Gastroesophageal sphincter (tissue), 4 donors: ENCODE measurements at regions not wholly inside any gene's neighbourhood (a gene's known extent, or its start where the extent isn't known, plus 50 kb on each side); places are given as distances from the start of the nearest gene placed in this dataset.

Experiments
- ATAC-seq: fragments of 150-250 bp; one replicate; pipeline ENCODE4 v1.9.1; 2016; ENCODE audit warnings: mild to moderate bottlenecking, moderate library complexity
- H3K27ac ChIP-seq, 4 donors: fragments of 200-600 bp; sonication (generic) in 3 of 4; 1 replicate in 3 of 4; 2 replicates in 1 of 4; pipeline ENCODE4 v1.5.1; 2016 to 2019
- H3K27me3 ChIP-seq: fragments of 200-600 bp; sonication (generic); one replicate; pipeline ENCODE4 v1.5.1; 2019
- H3K36me3 ChIP-seq, 2 donors: fragments of 200-600 bp; sonication (generic); one replicate each; pipeline ENCODE4 v1.5.1; 2019; ENCODE audit warnings: control low read depth in 1 of 2
- H3K4me1 ChIP-seq, 3 donors: fragments of 200-600 bp; sonication (generic); 1 replicate in 2 of 3; 2 replicates in 1 of 3; pipeline ENCODE4 v1.5.1; 2016 to 2019; ENCODE audit warnings: control low read depth in 2 of 3
- H3K4me3 ChIP-seq, 2 donors: fragments of 200-600 bp; sonication (generic); one replicate each; pipeline ENCODE4 v1.5.1; 2019; ENCODE audit warnings: mild to moderate bottlenecking in 1 of 2, moderate library complexity in 1 of 2
- H3K9me3 ChIP-seq, 3 donors: fragments of 200-600 bp; sonication (generic); one replicate each; pipeline ENCODE4 v1.5.1; 2017 to 2019; ENCODE audit warnings: control low read depth in 2 of 3
- CTCF ChIP-seq, 4 experiments: fragments of 200-600 bp in 2 of 4; fragments of 450-650 bp in 2 of 4; sonication (generic) in 1 of 4; IDR thresholded peaks; one replicate each; pipeline ENCODE4 v1.5.1; 2017 to 2019; ENCODE audit warnings: antibody characterized with exemption in 4 of 4, mild to moderate bottlenecking in 2 of 4, moderate library complexity in 2 of 4
- EP300 ChIP-seq: sonication (generic); formaldehyde crosslinking; IDR thresholded peaks from one replicate; pipeline ENCODE4 v1.6.1; 2017; ENCODE audit warnings: antibody characterized with exemption, mild to moderate bottlenecking
- POLR2A ChIP-seq, 2 donors: fragments of 450-650 bp; IDR thresholded peaks; one replicate each; pipeline ENCODE4 v1.6.1; 2017; ENCODE audit warnings: antibody characterized with exemption in 2 of 2, mild to moderate bottlenecking in 2 of 2, moderate library complexity in 1 of 2
- POLR2AphosphoS5 ChIP-seq: sonication (generic); formaldehyde crosslinking; IDR thresholded peaks from one replicate; pipeline ENCODE4 v1.6.1; 2017; ENCODE audit warnings: antibody characterized with exemption
- WGBS, 2 donors: methylation state at CpG; one replicate each; pipeline ENCODE4 v1.1.5; 2018; ENCODE audit warnings: low coverage in 1 of 2; 5-methylcytosine and 5-hydroxymethylcytosine counted together

- no peak overlapping the region for H3K4me3 ChIP-seq
- H3K27me3 ChIP-seq: peaks cover 9% of the 10 kb centered on the region
- TF ChIP-seq POLR2A (IDR thresholded peaks at IDR 0.05) (no peak), EP300 (no peak), CTCF (IDR thresholded peaks at IDR 0.05) (no peak), POLR2AphosphoS5 (no peak)
- no peak for ATAC-seq
- H3K4me1 ChIP-seq: peaks cover 0 to 29% (median 9%) of the 10 kb centered on the region in 3 donors
- peak overlapping the region in 3 of 4 donors; percentile 50 to 60 (median 59) for H3K27ac ChIP-seq
- no peaks in the 10 kb centered on the region for H3K36me3 ChIP-seq
- WGBS, 2 donors: 83 to 88% methylated on average over 1 to 5 of the region's 6 CpGs
- no peaks in the 10 kb centered on the region for H3K9me3 ChIP-seq
Measured at GRCh38 chr2:200740907-200741306, 70.8 kb upstream of the BZW1 start.

GRCh38 chr2:200741468-200742202 is 70.1 kb upstream of the BZW1 start:
- ATAC-seq: no peak
- Histone ChIP-seq H3K9me3 (no peaks in the 10 kb centered on the region), H3K4me1 (peaks cover 0 to 29% (median 9%) of the 10 kb centered on the region in 3 donors), H3K27me3 (peaks cover 6% of the 10 kb centered on the region), H3K36me3 (no peaks in the 10 kb centered on the region), H3K27ac (peak overlapping the region in 3 of 4 donors; percentile 50 to 60 (median 59)), H3K4me3 (no peak overlapping the region)
- TF ChIP-seq POLR2AphosphoS5 (no peak), POLR2A (IDR thresholded peaks at IDR 0.05) (no peak), EP300 (no peak), CTCF (IDR thresholded peaks at IDR 0.05) (no peak)
- WGBS, 2 donors: 55 to 68% methylated on average over 3 to 4 of the region's 8 CpGs

- Histone ChIP-seq H3K4me1 (peaks cover 0 to 29% (median 9%) of the 10 kb centered on the region in 3 donors), H3K4me3 (no peak overlapping the region), H3K27me3 (no peaks in the 10 kb centered on the region), H3K27ac (peak overlapping the region in 3 of 4 donors; percentile 50 to 60 (median 59)), H3K36me3 (no peaks in the 10 kb centered on the region), H3K9me3 (no peaks in the 10 kb centered on the region)
- ATAC-seq: peak; percentile 92
- 19% methylated on average over 3 of the region's 5 CpGs; no CpG with 5 or more reads in 1 of the 2 donors for WGBS, 2 donors
- TF ChIP-seq POLR2A (IDR thresholded peaks at IDR 0.05) (no peak), CTCF (IDR thresholded peaks at IDR 0.05) (no peak)
Measured at GRCh38 chr2:200742426-200742825, 69.3 kb upstream of the BZW1 start.

- ATAC-seq: no peak
- peaks cover 0 to 29% (median 9%) of the 10 kb centered on the region in 3 donors for H3K4me1 ChIP-seq
Measured at GRCh38 chr2:200743042-200743676, 68.6 kb upstream of the BZW1 start.

More at GRCh38 chr2:200743042-200743676, 68.6 kb upstream of the BZW1 start:
- Histone ChIP-seq H3K36me3 (no peaks in the 10 kb centered on the region), H3K4me3 (no peak overlapping the region), H3K27me3 (no peaks in the 10 kb centered on the region), H3K27ac (peak overlapping the region in 3 of 4 donors; percentile 50 to 60 (median 54)), H3K9me3 (no peaks in the 10 kb centered on the region)
- WGBS, 2 donors: 60 to 72% methylated on average over 1 to 6 of the region's 10 CpGs
- TF ChIP-seq POLR2A (IDR thresholded peaks at IDR 0.05) (no peak), EP300 (no peak), POLR2AphosphoS5 (no peak), CTCF (IDR thresholded peaks at IDR 0.05) (no peak)
